Astrocyte (in vitro differentiated cells and primary cell): ENCODE measurements at regions not wholly inside any gene's neighbourhood (a gene's known extent, or its start where the extent isn't known, plus 50 kb on each side); places are given as distances from the start of the nearest gene placed in this dataset.

ENCODE experiments used
- CTCF ChIP-seq: IDR thresholded peaks from 2 replicates; pipeline ENCODE4 v1.5.1; 2011; ENCODE audit warnings: low read depth, mild to moderate bottlenecking, inconsistent platforms, low read length, moderate library complexity; ENCODE audit not compliant: insufficient read depth
- EZH2 ChIP-seq: IDR thresholded peaks from 2 replicates; pipeline ENCODE4 v1.6.1; 2012; ENCODE audit warnings: mild to moderate bottlenecking, low read length, inconsistent platforms; ENCODE audit not compliant: insufficient read depth

DNA sequence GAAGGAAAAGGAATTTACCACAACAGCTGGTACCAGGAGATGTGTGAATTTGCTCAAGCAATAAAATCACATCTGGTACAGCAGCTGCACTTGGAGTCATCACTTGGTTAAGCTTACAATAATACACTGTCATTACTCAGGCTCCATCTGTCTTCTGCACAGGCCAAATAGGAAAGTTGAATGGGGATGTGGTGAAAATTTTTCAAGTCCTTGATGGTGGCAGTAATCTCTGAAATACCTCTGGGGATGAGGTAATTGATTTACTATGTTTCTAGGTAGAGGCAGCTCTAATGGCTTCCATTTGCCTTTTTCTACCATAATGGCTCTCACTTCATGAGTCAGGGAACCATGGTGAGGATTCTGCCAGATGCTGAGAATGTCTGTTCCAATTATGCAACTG is 206.8 kb upstream of the ATP10B start:
- TF ChIP-seq CTCF (no peak), EZH2 (no peak)
